OCI-LY1 (cell line): ENCODE measurements at regions not wholly inside any gene's neighbourhood (a gene's known extent, or its start where the extent isn't known, plus 50 kb on each side); places are given as distances from the start of the nearest gene placed in this dataset.

Experiments used
- EZH2 ChIP-seq: fragments of 200-600 bp; sonication (generic), shearing (Covaris generic); IDR thresholded peaks from 2 replicates; pipeline ENCODE4 v1.8.0; 2017; ENCODE audit warnings: borderline replicate concordance, mixed run types, mild to moderate bottlenecking, antibody characterized with exemption, low read length, moderate library complexity, mixed read lengths
- TF ChIP-seq, protein P1 (sequence below): fragments of 200-600 bp; sonication (generic), shearing (Covaris generic); IDR thresholded peaks from 2 replicates; pipeline ENCODE4 v1.5.1; 2017; ENCODE audit warnings: mild to moderate bottlenecking, antibody characterized with exemption, low read length, moderate library complexity, mixed read lengths

DNA sequence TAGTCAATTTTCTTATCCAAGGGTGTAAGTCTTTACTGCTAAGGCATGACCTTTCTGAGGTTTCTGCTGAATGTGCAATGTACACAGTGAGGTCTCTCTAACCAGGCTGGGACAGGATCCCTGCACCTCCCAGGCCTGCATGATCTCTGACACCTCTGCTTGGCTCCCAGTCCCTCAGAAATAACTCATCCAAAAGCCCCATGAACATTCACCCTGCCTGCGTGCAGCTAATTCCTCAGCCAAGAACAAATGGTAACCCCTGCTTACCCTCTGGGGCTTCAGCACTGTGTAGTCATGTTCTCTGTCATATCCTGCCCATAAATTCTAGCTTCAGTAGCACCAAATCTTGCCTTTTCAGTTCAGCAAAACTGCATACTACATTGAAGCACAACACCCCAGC, 1146.3 kb upstream of the MIR17HG start:
- TF ChIP-seq, protein P1, sequence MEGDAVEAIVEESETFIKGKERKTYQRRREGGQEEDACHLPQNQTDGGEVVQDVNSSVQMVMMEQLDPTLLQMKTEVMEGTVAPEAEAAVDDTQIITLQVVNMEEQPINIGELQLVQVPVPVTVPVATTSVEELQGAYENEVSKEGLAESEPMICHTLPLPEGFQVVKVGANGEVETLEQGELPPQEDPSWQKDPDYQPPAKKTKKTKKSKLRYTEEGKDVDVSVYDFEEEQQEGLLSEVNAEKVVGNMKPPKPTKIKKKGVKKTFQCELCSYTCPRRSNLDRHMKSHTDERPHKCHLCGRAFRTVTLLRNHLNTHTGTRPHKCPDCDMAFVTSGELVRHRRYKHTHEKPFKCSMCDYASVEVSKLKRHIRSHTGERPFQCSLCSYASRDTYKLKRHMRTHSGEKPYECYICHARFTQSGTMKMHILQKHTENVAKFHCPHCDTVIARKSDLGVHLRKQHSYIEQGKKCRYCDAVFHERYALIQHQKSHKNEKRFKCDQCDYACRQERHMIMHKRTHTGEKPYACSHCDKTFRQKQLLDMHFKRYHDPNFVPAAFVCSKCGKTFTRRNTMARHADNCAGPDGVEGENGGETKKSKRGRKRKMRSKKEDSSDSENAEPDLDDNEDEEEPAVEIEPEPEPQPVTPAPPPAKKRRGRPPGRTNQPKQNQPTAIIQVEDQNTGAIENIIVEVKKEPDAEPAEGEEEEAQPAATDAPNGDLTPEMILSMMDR: no peak
- no peak for TF ChIP-seq EZH2
